NCI-H446 treated with DMSO at 0.1 percent for 48 hours (cell line): ENCODE measurements at regions not wholly inside any gene's neighbourhood (a gene's known extent, or its start where the extent isn't known, plus 50 kb on each side); places are given as distances from the start of the nearest gene placed in this dataset.

Experiments
- DNase-seq: peaks from one replicate; lab custom pipeline; 2025; lab: John Stamatoyannopoulos, UW

DNA sequence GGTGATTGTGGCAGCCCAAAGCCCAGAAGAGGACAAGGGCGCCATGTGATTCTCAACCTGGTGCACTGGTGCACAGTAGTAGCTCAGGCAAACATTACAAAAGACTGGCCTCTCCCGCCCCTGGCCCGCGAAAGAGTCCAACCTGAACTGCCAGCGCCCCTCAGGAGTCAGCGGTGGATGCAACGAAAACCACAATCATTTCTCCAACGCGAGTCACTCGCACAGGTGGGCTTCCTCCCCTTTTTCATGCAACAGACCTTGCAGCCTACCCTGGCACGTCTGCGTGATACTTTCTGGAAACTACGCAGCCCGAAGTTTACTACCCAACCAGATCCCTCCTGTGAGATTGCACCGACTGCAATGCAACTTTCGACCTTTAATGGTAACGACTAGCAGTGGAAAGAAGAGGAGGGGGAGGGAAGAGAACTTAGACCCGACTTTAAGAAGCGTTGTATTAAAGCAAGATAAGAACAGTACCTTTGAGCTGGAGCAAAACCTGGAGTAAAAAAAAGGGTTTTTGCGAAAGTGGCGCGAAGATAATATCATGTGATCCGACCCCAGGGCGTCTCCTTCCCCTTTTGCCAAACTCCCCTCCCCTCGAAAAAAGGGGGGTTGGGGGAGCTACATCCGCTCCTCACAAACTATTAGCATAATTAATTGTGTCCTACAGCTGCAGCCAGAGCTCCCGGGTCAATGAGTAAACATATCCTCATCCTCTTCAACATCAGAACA is 63.3 kb upstream of the CCDC160 start:
- no peak for DNase-seq

DNA sequence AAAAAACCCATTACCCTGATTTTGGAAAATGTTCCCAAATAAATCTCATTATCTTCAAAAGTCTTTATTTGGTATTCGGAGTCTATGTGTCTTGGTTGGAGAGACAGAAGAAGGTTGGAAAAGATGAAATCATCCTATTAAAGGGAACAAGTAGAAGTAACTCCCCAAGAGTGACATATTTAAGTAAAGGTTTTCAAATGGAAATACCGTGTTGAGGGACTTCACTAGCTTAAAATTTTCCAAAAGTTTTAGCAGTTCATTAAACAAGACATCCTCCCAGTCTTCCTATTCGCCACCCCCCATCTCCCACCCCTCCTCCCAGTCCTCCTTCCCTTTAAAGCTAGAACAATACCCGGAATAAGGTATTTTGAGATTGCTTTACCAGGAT is 62.7 kb upstream of the CCDC160 start:
- DNase-seq, result no peak

DNA sequence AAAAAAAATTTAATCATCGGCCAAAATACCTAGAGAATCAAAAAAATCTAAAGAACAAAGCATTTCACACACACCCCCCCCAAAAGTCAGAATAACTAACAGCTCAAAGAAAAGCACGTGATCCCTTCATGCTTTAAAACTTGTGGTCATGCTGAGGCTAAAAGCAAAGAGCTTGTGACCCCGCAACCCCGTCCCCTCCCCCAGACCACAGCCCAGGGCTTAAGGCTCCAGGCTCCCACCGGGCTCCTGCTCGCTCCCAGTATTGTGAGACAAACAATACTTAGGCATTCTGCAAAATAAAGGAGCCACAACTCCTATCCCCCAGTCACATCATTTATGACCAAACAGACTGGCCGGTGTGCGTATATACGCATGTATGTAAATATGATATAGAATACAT is 62.1 kb upstream of the CCDC160 start:
- DNase-seq, result no peak

DNA sequence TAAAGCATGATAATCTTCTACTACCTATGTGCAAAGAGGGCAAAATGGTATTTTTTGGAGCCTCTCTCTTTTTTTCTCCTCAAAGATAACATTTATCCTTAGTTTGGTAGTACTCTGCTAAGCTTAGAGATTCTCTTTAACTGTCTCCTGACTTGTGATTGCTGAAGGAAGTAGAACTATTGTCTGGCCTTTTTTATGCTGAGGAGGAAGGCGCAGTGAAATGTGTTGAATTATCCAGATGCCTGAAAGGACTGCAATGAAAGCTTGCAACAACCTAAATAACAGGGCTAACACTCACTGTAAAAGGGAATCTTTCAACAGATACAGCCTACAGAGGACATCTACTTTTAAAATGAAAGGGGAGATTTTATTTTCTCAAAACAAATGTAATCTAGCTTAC is 59.5 kb upstream of the CCDC160 start:
- DNase-seq, result no peak

DNA sequence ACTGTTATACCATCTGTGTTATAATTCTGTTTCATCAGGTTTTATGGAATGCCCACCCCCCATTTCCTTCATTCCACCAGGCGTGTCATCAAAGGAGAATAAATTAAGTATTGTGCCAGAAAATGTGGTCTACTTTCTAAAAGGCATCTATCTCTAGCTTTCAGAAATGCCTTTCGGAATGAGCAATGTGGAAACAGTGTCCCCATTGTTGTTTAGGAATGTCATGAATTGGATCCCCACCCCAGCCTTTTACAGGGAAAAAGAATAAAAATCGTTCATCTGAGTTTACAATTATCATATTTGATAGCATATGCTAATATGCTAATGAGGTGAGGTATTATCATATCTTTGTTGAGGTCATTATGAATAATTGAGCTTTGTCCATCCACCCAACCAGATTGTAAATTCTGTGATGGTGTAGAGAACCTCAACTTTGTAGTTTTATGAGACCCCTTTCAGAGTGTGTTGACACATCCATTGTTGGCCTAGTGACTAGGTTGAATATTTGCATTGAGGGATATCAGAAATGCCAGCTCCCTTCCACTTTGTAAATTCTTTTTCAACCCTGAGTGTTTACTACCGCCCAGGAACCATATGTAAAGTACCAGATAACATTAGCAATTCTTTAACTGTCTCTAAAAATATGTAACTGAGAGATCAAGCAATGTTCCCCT is 56.2 kb upstream of the CCDC160 start:
- DNase-seq, result no peak

DNA sequence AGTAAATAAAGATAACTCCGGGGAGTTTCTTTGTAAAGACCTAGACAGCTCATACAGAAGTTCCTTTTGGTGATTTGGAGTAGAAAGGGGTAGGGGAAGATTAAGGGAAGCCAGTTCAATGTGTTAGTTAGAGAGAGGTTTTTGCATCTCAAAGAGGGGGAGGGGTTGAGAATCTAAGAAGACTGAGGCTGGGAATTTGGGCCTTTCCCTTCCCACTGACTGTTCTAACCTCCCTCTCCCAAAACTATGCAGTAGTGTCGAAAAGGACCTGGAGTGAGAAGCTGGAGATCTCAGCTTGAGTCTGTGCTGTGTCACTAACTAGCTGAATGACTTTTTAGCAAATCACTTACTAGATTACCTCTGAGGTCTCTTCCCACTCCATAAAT is 55.7 kb upstream of the CCDC160 start:
- no peak for DNase-seq

DNA sequence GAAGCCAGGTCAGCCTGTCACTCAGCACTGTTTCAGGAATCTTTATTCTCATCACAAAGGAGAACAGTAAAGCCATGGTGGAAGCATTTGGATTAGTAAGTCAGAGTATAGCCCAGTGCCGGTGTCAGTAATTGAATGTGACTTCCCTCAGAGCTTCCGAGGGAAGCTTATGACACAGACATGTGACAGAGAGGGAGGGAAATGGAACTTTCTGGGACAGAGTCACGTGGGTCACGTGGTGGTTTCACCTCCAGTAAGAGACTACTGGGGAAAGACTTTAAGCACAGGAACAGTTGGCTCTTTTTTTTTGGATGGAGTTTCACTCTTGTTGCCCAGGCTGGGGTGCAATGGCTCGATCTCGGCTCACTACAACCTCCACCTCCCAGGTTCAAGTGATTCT is 53.3 kb upstream of the CCDC160 start:
- DNase-seq, result no peak

DNA sequence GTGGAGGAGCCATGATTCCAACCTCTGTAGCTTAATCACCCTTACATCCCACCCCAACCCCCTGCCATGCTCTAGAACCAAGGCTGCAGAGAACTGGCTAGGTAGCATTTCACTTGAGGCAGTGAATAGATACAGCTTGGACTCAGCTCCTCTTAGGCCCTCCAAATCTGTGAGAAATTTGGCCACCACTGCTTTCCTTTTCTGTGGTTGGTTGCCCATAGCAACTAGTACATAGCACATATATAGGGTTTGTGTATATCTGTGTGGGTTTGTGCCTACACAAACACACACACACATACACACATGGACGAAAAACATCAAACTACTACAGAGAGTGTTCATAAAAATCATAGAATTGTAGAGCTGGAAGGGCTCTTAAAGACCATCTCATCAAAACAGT is 52.0 kb upstream of the CCDC160 start:
- no peak for DNase-seq

DNA sequence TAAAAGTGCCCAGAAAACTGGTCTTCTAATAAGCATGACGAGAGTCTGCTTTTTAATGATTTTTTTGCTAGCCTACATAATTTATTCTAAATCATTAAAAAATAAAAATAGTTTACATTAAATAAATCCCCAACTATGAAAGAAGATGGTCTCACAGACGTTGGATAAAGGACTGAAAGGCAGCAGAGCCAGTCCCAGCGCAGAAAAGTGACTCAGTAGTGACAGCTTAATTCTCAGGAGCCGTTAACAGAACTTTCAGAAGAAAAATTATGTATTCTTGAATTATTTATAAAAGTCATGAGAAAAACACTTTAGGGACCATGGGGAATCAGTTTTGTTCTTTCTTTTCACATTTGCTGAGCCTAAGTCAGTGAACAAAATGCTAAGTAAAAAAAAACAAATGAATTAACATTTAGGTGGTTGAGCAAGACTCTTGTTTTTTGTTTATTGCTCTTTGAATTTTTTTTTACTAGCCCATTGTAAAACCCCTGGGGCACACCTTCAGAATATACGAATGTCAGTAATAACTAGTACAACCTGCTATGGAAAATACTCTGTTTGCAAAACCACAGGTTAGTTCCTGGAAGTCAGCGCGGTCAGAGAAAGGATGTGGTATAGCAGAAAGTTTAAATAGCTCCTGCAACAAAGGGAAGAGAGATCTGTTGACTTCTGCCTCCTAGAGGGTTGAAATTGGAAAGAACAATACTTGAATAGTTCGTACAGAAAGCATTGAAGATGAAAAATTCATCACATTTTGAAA is 50.4 kb upstream of the CCDC160 start:
- no peak for DNase-seq
